HepG2 (cell line): ENCODE measurements at regions not wholly inside any gene's neighbourhood (a gene's known extent, or its start where the extent isn't known, plus 50 kb on each side); places are given as distances from the start of the nearest gene placed in this dataset.

Experiments
- ARNT ChIP-seq: fragments of 450-650 bp; IDR thresholded peaks from 2 replicates; pipeline ENCODE4 v1.6.1; 2017
- ARNT2 ChIP-seq: sonication (generic); formaldehyde crosslinking; IDR thresholded peaks from 2 replicates; pipeline ENCODE4 v1.8.0; 2022; ENCODE audit warnings: mild to moderate bottlenecking, low read depth, missing genetic modification reagents, moderate library complexity
- ATF7 ChIP-seq, 2 experiments: fragments of 450-650 bp in 1 of 2; sonication (generic) in 1 of 2; formaldehyde crosslinking in 1 of 2; IDR thresholded peaks; 2 replicates each; pipeline versions ENCODE4 v1.4.0 to v1.6.1; 2016 to 2020; ENCODE audit warnings: antibody characterized with exemption in 1 of 2, mild to moderate bottlenecking in 1 of 2, missing genetic modification reagents in 1 of 2
- BCL6 ChIP-seq: IDR thresholded peaks from 2 replicates; pipeline ENCODE4 v1.6.1; 2016; ENCODE audit warnings: missing genetic modification reagents, missing compliant biosample characterization
- BRCA1 ChIP-seq: sonication (generic); formaldehyde crosslinking; IDR thresholded peaks from 2 replicates; pipeline ENCODE4 v1.4.0; 2020; ENCODE audit warnings: missing genetic modification reagents
- CCAR2 ChIP-seq: fragments of 200-400 bp; formaldehyde crosslinking; optimal IDR thresholded peaks from 2 replicates; pipeline ENCODE3; 2018; ENCODE audit warnings: low read depth, mild to moderate bottlenecking, low read length, moderate library complexity
- DR1 ChIP-seq: sonication (generic); formaldehyde crosslinking; IDR thresholded peaks from 2 replicates; pipeline ENCODE4 v1.8.0; 2021; ENCODE audit warnings: mild to moderate bottlenecking, missing genetic modification reagents, inconsistent platforms
- ETV6 ChIP-seq: sonication (generic); formaldehyde crosslinking; conservative IDR thresholded peaks from 2 replicates; pipeline ENCODE4 v1.4.0; 2020; ENCODE audit warnings: missing genetic modification reagents
- FOXK2 ChIP-seq: fragments of 450-650 bp; IDR thresholded peaks from 2 replicates; pipeline ENCODE4 v1.6.1; 2016
- GABPB1 ChIP-seq: IDR thresholded peaks from 2 replicates; pipeline ENCODE4 v1.6.1; 2016; ENCODE audit warnings: mild to moderate bottlenecking, missing genetic modification reagents, moderate library complexity, missing compliant biosample characterization
- HNRNPH1 ChIP-seq: fragments of 200-400 bp; formaldehyde crosslinking; optimal IDR thresholded peaks from 2 replicates; pipeline ENCODE3; 2017; ENCODE audit warnings: mild to moderate bottlenecking, low read depth, low read length
- NFE2L1 ChIP-seq: sonication (generic); formaldehyde crosslinking; IDR thresholded peaks from 2 replicates; pipeline ENCODE4 v1.4.0; 2020; ENCODE audit warnings: missing genetic modification reagents, mild to moderate bottlenecking, borderline replicate concordance
- PBX3 ChIP-seq: sonication (generic); formaldehyde crosslinking; IDR thresholded peaks from 2 replicates; pipeline ENCODE4 v1.8.1; 2023; ENCODE audit warnings: missing genetic modification reagents, inconsistent platforms, borderline replicate concordance
- PRMT3 ChIP-seq: sonication (generic); formaldehyde crosslinking; IDR thresholded peaks from 2 replicates; pipeline ENCODE4 v1.8.1; 2022; ENCODE audit warnings: low read depth, mild to moderate bottlenecking, moderate library complexity, missing genetic modification reagents, borderline replicate concordance
- REXO4 ChIP-seq: sonication (generic); formaldehyde crosslinking; IDR thresholded peaks from 2 replicates; pipeline ENCODE4 v1.8.0; 2022; ENCODE audit warnings: missing genetic modification reagents, mild to moderate bottlenecking, borderline replicate concordance
- RFX1 ChIP-seq: fragments of 450-650 bp; IDR thresholded peaks from 2 replicates; pipeline ENCODE4 v1.6.1; 2017
- TAF15 ChIP-seq: fragments of 200-400 bp; formaldehyde crosslinking; IDR thresholded peaks from one replicate; pipeline ENCODE4 v1.6.1; 2018; ENCODE audit warnings: mild to moderate bottlenecking, low read depth, low read length; ENCODE audit not compliant: poor library complexity, severe bottlenecking
- TBX2 ChIP-seq: sonication (generic); formaldehyde crosslinking; IDR thresholded peaks from 2 replicates; pipeline ENCODE4 v1.5.0; 2020; ENCODE audit warnings: missing genetic modification reagents, mild to moderate bottlenecking, borderline replicate concordance
- ZBTB10 ChIP-seq: sonication (generic); formaldehyde crosslinking; IDR thresholded peaks from 2 replicates; pipeline ENCODE4 v1.4.0; 2020; ENCODE audit warnings: missing genetic modification reagents, borderline replicate concordance
- ZFP36 ChIP-seq: fragments of 150-350 bp; IDR thresholded peaks from 2 replicates; pipeline ENCODE4 v1.6.1; 2018; ENCODE audit warnings: borderline replicate concordance, low read length, low read depth; ENCODE audit not compliant: partially characterized antibody
- ZMYM3 ChIP-seq: sonication (generic); formaldehyde crosslinking; IDR thresholded peaks from 2 replicates; pipeline ENCODE4 v1.5.1; 2020; ENCODE audit warnings: mild to moderate bottlenecking, missing genetic modification reagents
- ZNF207 ChIP-seq: fragments of 450-650 bp; IDR thresholded peaks from 2 replicates; pipeline ENCODE4 v1.6.1; 2016; ENCODE audit warnings: antibody characterized with exemption, borderline replicate concordance
- ZNF234 ChIP-seq: sonication (generic); formaldehyde crosslinking; conservative IDR thresholded peaks from 2 replicates; pipeline ENCODE4 v1.5.1; 2020; ENCODE audit warnings: mild to moderate bottlenecking, missing genetic modification reagents
- ZNF33B ChIP-seq: sonication (generic); formaldehyde crosslinking; IDR thresholded peaks from 2 replicates; pipeline ENCODE4 v1.5.1; 2020; ENCODE audit warnings: mild to moderate bottlenecking, missing genetic modification reagents
- ZNF563 ChIP-seq: sonication (generic); formaldehyde crosslinking; IDR thresholded peaks from 2 replicates; pipeline ENCODE4 v1.8.0; 2022; ENCODE audit warnings: mild to moderate bottlenecking, moderate library complexity, missing genetic modification reagents
- ZNF674 ChIP-seq: sonication (generic); formaldehyde crosslinking; IDR thresholded peaks from 2 replicates; pipeline ENCODE4 v1.5.0; 2020; ENCODE audit warnings: low read depth, mild to moderate bottlenecking, missing genetic modification reagents
- ZNF75D ChIP-seq: sonication (generic); formaldehyde crosslinking; IDR thresholded peaks from 2 replicates; pipeline ENCODE4 v1.8.1; 2023; ENCODE audit warnings: missing genetic modification reagents, mild to moderate bottlenecking, borderline replicate concordance

- TF ChIP-seq ETV6 (CRISPR knock-in tag), result no peak
- no peak for TF ChIP-seq HNRNPH1
- no peak for TF ChIP-seq BCL6
- 0 out of 2 replicates have a peak, but pooled peaks have one; percentile 66 for TF ChIP-seq ZNF207
- no peak for TF ChIP-seq GABPB1 (CRISPR knock-in tag)
- TF ChIP-seq DR1 (CRISPR knock-in tag), result no peak
- TF ChIP-seq ATF7 (IDR thresholded peaks at IDR 0.05), result peak; percentile 29; the same call in 1 of the 2 replicates
- TF ChIP-seq ATF7 (CRISPR knock-in tag; IDR thresholded peaks at IDR 0.05), result no peak
- TF ChIP-seq ZFP36, result no peak
- no peak for TF ChIP-seq REXO4 (CRISPR knock-in tag)
- TF ChIP-seq ZBTB10 (CRISPR knock-in tag), result no peak
- no peak for TF ChIP-seq ZNF75D (CRISPR knock-in tag)
- no peak for TF ChIP-seq BRCA1 (CRISPR knock-in tag)
- TF ChIP-seq ZNF33B (CRISPR knock-in tag), result no peak
- TF ChIP-seq ZNF563 (CRISPR knock-in tag), result no peak
- TF ChIP-seq RFX1, result no peak
- no peak for TF ChIP-seq TAF15
- 0 out of 2 replicates have a peak, but pooled peaks have one; percentile 81 for TF ChIP-seq ARNT
- no peak for TF ChIP-seq ZNF674
- TF ChIP-seq TBX2 (CRISPR knock-in tag), result no peak
- TF ChIP-seq ARNT2 (CRISPR knock-in tag), result no peak
- TF ChIP-seq CCAR2, result no peak
- TF ChIP-seq ZNF234 (CRISPR knock-in tag), result no peak
- no peak for TF ChIP-seq ZMYM3 (CRISPR knock-in tag)
- 0 out of 2 replicates have a peak, but pooled peaks have one; percentile 16 for TF ChIP-seq FOXK2
- TF ChIP-seq NFE2L1 (CRISPR knock-in tag), result no peak
- no peak for TF ChIP-seq PRMT3 (CRISPR knock-in tag)
- no peak for TF ChIP-seq PBX3 (CRISPR knock-in tag)
Measured at GRCh38 chr2:234578389-234578788, 81.5 kb upstream of the ARL4C start (continued).
